ENCODE measurements at regions not wholly inside any gene's neighbourhood (a gene's known extent, or its start where the extent isn't known, plus 50 kb on each side); places are given as distances from the start of the nearest gene placed in this dataset.
"Not testable (repeated sequence)": the region's sequence is repeated elsewhere in the genome, so short reads cannot be mapped to it uniquely, and the experiment has no call there.

DNA sequence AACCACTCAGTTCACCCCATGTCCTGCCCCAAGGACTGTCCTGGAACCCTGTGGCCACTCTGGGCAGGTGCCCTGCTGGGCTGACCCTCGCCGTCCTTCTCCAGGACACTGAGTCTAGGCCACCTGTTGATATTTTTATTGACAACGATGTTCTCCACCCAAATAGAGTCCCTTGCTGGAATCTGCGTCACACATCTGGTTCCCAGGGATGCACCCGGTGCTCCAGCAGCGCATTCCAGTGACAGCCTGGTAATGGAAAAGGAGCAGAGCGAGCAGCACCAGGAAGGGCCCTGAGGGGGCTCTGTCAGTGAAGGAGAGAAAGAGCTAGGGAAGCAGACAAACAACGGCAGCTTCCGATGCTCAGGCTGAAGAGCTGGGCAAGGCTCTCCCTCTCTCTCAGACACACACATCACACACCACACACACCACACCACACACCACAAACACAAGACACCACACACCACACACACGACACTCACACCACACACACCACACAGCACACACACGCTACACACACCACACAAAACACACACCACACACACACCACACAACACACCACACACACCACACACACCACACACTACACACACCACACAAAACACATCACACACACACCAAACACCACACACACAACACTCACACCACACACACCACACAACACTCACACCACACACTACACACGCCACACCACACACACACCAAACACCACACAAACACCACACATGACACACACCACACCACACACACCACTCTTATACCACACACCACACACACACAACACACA, 117.9 kb upstream of the THBS2 start:
- peaks cover 5% of the 10 kb centered on the region for H3K27me3 Mint-ChIP-seq
- peaks cover 5% of the 10 kb centered on the region for H3K9me3 Mint-ChIP-seq (ENCODE audit: low read depth)
- no peaks in the 10 kb centered on the region for H3K4me1 Mint-ChIP-seq
- H3K4me3 Mint-ChIP-seq = no peak overlapping the region
- ChIA-PET CTCF (interaction anchor here (0.6 kb wide), 1 partner anchor 969 kb away, joined by 4 read pairs; no protein-coding TSS in a partner anchor), POLR2A (no interaction called here)
- H3K27ac Mint-ChIP-seq = no peak overlapping the region
- H3K36me3 Mint-ChIP-seq (ENCODE audit: low read depth) = no peaks in the 10 kb centered on the region
- intact Hi-C loops (cut with DNase I, micrococcal nuclease) = no loop called here
- ATAC-seq (peak; percentile 36), DNase-seq (no peak)

DNA sequence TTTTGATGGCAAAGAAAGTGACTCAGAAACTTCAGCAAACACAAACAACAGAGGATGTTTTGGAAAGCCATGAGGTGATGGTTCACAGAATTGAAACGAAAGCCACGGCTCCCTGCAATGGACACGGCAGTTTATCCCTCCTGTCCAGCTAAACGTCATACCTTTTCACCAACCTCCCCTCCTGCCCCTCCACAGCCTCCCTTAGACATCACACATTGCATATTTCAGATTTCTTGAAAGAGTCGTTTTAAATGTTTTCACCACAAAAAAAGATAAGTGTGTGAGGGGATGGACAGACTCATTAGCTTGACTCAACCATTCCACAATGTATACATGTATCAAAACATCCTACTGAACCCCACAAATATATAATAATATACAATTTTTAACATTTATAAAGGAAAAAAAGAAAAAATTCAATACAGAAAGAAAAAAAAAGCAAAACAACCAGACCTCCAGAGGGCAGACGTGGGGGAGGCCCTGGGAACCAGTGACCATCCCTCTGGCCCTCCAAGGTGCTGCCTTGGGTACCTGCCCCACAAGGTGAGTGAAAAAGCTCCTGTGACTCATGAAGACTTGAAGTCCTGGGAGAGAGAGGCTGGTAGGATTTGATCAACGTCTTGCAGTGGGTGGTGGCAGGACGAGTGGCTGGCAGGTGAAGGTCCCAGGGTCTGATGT, 117.2 kb upstream of the THBS2 start:
- Mint-ChIP-seq H3K4me1 (no peaks in the 10 kb centered on the region), H3K27me3 (no peaks in the 10 kb centered on the region), H3K27ac (no peak overlapping the region), H3K36me3 (ENCODE audit: low read depth) (no peaks in the 10 kb centered on the region), H3K4me3 (no peak overlapping the region), H3K9me3 (ENCODE audit: low read depth) (no peaks in the 10 kb centered on the region)
- DNase-seq = no peak
- ChIA-PET CTCF (interaction anchor here (0.6 kb wide), 1 partner anchor 970 kb away, joined by 4 read pairs; no protein-coding TSS in a partner anchor), POLR2A (interaction anchor here (0.6 kb wide), 1 partner anchor 29 kb away, joined by 3 read pairs; no protein-coding TSS in a partner anchor)
- intact Hi-C loops (cut with DNase I, micrococcal nuclease) = no loop called here
- no peak for ATAC-seq

DNA sequence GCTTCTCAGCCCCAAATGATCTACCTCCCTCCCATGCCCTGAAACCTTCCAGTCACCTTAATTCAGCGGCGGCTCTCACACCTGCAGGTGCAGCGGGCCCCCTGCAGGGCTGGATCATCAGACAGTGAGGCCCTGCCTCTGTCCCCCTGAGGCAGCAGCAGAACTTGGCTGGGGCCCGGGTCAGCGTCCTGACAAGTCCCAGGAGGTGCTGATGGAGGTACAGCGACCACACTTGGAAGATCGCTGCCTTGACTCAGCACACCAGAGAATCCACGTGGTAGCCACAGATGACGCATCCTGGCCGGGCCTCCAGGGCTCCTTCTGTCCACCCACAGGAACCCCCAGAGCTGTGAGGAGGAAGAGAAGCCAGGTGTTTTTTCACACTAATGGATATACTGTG, 116.4 kb upstream of the THBS2 start:
- no peak for ATAC-seq
- Mint-ChIP-seq H3K9me3 (ENCODE audit: low read depth) (no peaks in the 10 kb centered on the region), H3K36me3 (ENCODE audit: low read depth) (no peaks in the 10 kb centered on the region), H3K4me1 (no peaks in the 10 kb centered on the region), H3K27me3 (no peaks in the 10 kb centered on the region), H3K4me3 (no peak overlapping the region), H3K27ac (no peak overlapping the region)
- DNase-seq = no peak
- POLR2A ChIA-PET = interaction anchor here (0.6 kb wide), 1 partner anchor 30 kb away, joined by 3 read pairs; no protein-coding TSS in a partner anchor
- intact Hi-C loops (cut with DNase I, micrococcal nuclease) = no loop called here
- CTCF ChIA-PET = interaction anchor here (0.6 kb wide), 1 partner anchor 95 kb away, joined by 3 read pairs; no protein-coding TSS in a partner anchor

DNA sequence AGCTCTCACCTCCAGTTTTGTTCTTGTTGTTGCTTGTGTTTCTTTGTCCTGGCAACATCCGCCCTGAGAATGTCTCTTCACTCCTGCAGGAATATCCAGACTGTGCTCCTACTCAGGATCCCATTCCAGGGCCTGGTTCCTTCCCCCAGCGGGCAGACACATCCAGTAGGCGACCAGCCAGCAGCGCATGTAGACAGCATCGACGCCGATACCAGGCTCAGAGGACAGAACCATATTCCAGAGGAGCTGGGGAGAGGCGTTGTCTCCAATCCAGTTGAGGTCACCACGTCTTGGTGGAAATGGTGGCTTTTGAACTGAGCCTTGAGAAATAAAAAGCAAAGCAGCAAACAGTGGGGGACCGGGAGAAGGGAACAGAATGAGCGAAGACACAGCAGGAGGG, 114.6 kb upstream of the THBS2 start:
- CTCF ChIA-PET = interaction anchor here (0.7 kb wide), 1 partner anchor 1286 kb away, joined by 3 read pairs; no protein-coding TSS in a partner anchor
- no peak for ATAC-seq

DNA sequence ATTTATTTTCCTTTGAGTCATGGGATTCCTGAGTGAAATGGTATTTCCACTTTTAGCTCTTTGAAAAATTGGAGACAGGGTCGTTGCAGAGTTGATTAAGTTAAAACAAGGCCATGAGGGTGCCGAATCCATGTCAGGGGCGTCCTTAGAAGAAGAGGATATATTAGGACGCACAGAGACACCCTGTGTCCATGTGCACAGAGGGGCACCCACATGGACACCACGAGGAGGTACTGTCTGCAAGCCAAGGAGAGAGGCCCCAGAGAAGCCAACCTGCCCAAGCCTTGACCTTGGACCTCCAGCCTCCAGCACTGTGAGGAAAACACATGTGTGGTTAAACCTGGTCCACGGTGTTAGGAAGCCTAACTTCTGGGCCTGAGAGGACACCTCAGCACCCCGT, 113.9 kb upstream of the THBS2 start:
- no peaks in the 10 kb centered on the region for H3K9me3 Mint-ChIP-seq (ENCODE audit: low read depth)
- intact Hi-C loops (cut with DNase I, micrococcal nuclease) = no loop called here
- H3K27me3 Mint-ChIP-seq = no peaks in the 10 kb centered on the region
- H3K27ac Mint-ChIP-seq = no peak overlapping the region
- ATAC-seq = no peak
- CTCF ChIA-PET = interaction anchor here (0.6 kb wide), 1 partner anchor 54 kb away, joined by 3 read pairs; no protein-coding TSS in a partner anchor
- no peak overlapping the region for H3K4me3 Mint-ChIP-seq
- DNase-seq = no peak
- H3K4me1 Mint-ChIP-seq = no peaks in the 10 kb centered on the region
- no peaks in the 10 kb centered on the region for H3K36me3 Mint-ChIP-seq (ENCODE audit: low read depth)
- POLR2A ChIA-PET = no interaction called here

More for the DNA sequence above, 114.6 kb upstream of the THBS2 start:
- intact Hi-C loops (cut with DNase I, micrococcal nuclease) = no loop called here
- H3K27ac Mint-ChIP-seq = no peak overlapping the region
- no peak overlapping the region for H3K4me3 Mint-ChIP-seq
- no peaks in the 10 kb centered on the region for H3K9me3 Mint-ChIP-seq (ENCODE audit: low read depth)
- POLR2A ChIA-PET = no interaction called here
- no peaks in the 10 kb centered on the region for H3K4me1 Mint-ChIP-seq
- DNase-seq = no peak
- H3K36me3 Mint-ChIP-seq (ENCODE audit: low read depth) = no peaks in the 10 kb centered on the region
- no peaks in the 10 kb centered on the region for H3K27me3 Mint-ChIP-seq

DNA sequence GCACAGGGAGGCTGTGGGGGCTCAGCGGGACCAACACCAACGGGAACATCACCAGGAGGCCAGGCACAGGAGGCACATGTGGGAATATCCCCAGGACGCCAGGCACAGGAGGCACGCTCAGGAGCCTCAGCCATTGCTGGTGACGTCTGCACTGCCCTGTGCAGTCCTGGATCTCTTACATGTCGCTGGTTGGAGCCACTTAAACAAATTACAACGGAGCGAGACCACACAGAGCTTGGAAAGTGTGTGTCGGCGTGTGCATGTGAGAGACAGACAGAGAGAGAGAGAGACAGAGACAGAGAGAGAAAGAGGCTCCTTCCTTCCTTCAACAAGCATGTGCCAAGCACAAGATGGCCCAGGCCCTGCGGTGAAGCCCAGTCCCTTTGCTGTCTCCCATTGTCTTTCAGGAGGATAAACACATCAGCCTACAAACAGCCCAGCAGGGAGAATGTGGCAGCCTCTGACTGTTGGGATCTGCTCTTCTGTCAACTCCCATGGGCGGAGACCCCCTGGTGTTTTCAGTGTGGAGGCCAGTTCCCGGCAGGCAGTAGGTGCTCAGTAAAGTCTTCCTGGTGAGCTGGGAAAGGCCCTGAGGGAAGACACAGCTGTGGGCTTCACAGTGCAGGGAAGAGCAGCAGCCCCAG, 112.7 kb upstream of the THBS2 start:
- Mint-ChIP-seq H3K4me1 (no peaks in the 10 kb centered on the region), H3K4me3 (no peak overlapping the region), H3K36me3 (ENCODE audit: low read depth) (no peaks in the 10 kb centered on the region), H3K9me3 (ENCODE audit: low read depth) (no peaks in the 10 kb centered on the region), H3K27ac (no peak overlapping the region), H3K27me3 (no peaks in the 10 kb centered on the region)
- ChIA-PET POLR2A (no interaction called here), CTCF (no interaction called here)
- intact Hi-C loops (cut with DNase I, micrococcal nuclease) = no loop called here
- ATAC-seq (no peak), DNase-seq (no peak)

DNA sequence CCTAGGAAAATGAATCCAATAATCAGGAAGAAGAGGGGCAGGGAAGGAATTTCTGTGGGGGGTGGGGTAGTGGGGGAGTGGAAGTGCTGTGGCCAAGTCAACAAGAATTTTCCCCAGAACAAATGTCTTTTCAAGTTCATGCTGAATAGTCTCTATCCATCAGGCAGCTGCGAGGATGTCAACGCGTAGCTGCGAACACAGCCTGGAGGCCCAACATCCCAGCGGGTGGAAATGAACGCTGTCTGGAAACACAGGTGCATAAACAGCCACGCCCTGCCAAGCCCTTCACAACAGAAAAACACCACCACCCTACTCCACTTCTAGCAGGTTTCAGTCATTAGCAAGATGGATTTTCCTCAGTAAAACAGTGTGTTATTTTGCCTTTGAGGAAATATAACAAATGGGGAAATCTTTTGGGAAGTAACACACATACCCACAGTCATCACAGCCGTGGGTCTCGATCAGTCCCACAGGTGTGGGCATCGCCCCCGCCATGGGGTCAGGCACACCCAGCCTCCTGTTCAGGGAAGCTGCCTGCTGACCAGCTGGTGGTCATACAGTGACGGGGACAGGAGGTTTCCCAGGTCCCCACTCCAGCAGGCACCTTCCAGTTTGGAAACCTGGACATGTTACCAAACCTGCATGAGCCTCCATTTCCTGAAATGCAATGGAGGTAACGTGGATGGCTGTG, 112.1 kb upstream of the THBS2 start:
- no peak for ATAC-seq
- ChIA-PET POLR2A (no interaction called here), CTCF (no interaction called here)
- no peaks in the 10 kb centered on the region for H3K27me3 Mint-ChIP-seq
- H3K36me3 Mint-ChIP-seq (ENCODE audit: low read depth) = no peaks in the 10 kb centered on the region
- H3K4me3 Mint-ChIP-seq = no peak overlapping the region
- H3K9me3 Mint-ChIP-seq (ENCODE audit: low read depth) = no peaks in the 10 kb centered on the region
- H3K4me1 Mint-ChIP-seq = no peaks in the 10 kb centered on the region
- no peak for DNase-seq
- no peak overlapping the region for H3K27ac Mint-ChIP-seq
- intact Hi-C loops (cut with DNase I, micrococcal nuclease) = no loop called here

DNA sequence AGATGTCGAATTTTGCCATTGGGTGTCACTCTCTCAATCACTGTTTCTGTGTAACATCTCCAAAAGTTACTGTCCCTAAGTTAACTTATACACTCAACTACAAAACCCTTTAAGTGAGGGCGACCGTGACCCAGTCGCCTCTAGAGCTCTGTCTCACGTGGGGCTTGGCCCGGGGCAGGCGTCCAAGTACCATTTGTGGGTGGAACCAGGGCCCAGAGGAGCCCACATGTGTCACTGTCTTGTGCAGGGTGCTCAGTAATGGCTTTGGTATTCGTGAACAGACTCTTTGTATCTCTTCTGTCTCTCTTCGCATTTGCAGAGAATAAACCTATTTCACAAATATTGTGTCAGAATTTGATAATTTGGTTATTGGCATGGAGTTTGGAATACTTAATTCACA, 109.9 kb upstream of the THBS2 start:
- Mint-ChIP-seq H3K9me3 (ENCODE audit: low read depth) (no peaks in the 10 kb centered on the region), H3K4me3 (no peak overlapping the region), H3K27ac (no peak overlapping the region), H3K36me3 (ENCODE audit: low read depth) (no peaks in the 10 kb centered on the region), H3K4me1 (no peaks in the 10 kb centered on the region), H3K27me3 (peaks cover 3% of the 10 kb centered on the region)
- CTCF ChIA-PET = no interaction called here
- intact Hi-C loops (cut with DNase I, micrococcal nuclease) = no loop called here
- DNase-seq (no peak), ATAC-seq (no peak)
- POLR2A ChIA-PET = no interaction called here

DNA sequence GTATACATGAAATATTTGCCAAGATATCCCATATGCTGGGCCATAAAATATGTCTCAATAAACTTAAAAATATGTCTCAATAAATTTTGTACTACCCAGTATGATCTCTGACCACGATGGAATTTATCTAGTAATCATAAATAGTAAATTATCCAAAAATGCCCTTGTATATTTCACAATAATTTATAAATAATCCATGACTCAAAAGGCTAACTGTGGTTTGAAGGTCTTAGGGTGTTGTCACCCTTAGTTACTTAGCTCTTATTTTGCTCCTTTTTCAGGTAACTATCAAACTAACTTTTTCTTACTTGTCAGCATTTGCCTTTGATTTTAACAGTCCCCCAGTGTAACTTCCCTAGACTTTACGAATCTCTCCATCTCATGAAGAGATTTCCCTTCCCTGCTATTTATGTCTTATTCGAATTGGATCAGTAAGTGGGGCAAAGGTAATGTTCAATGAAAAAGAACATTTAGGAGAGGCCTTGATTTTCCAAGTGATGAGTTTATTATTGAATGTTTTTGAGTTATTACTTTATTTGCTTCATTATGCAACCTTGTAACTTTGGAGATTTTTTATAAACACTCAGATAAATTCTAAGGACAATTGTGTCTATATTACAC, 109.0 kb upstream of the THBS2 start:
- Mint-ChIP-seq H3K36me3 (ENCODE audit: low read depth) (no peaks in the 10 kb centered on the region), H3K27me3 (peaks cover 3% of the 10 kb centered on the region), H3K27ac (no peak overlapping the region), H3K4me1 (no peaks in the 10 kb centered on the region), H3K9me3 (ENCODE audit: low read depth) (no peaks in the 10 kb centered on the region), H3K4me3 (no peak overlapping the region)
- ATAC-seq (no peak), DNase-seq (no peak)
- intact Hi-C loops (cut with DNase I, micrococcal nuclease) = no loop called here
- CTCF ChIA-PET = no interaction called here
- POLR2A ChIA-PET = no interaction called here

DNA sequence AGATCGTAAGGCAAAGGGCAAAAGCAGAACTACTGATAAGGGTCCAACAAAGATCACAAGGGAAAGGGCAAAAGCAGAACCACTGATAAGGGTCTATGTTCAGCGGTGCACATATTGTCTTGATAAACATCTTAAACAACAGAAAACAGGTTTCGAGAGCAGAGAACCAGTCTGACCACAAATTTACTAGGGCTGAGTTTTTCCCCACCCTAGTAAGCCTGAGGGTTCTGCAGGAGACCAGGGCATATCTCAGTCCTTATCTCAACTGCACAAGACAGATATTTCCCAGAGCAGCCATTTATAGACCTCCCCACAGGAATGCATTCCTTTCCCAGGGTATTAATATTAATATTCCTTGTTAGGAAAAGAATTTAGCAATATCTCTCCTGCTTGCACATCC, 101.4 kb upstream of the THBS2 start:
- POLR2A ChIA-PET; ATAC-seq; H3K9me3 Mint-ChIP-seq (ENCODE audit: low read depth); H3K4me1 Mint-ChIP-seq; H3K36me3 Mint-ChIP-seq (ENCODE audit: low read depth); DNase-seq; intact Hi-C loops (cut with DNase I, micrococcal nuclease); CTCF ChIA-PET; H3K4me3 Mint-ChIP-seq; H3K27ac Mint-ChIP-seq: not testable (repeated sequence)
- H3K27me3 Mint-ChIP-seq = peaks cover 22% of the 10 kb centered on the region

DNA sequence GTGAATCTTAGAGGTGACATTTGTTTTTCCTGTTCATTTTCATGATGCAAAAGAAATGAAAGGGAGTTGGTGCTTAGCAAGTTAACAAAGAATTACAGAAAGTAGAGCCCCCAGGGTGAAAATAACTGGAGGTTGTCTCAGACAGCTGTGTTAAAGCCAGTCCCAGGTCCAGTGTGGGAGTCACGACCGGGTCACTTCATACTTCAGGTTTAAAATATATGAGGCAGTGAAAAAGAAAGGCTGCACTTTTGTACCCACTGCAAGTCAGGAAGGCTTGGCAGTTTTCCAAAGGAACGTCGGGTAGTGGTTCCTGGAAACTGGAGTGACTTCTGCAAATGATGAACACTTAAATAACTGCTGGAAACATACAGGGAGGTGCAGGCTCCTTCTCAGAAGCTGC, 91.5 kb upstream of the THBS2 start:
- ATAC-seq (no peak), DNase-seq (no peak)
- Mint-ChIP-seq H3K27ac (no peak overlapping the region), H3K4me3 (no peak overlapping the region), H3K9me3 (ENCODE audit: low read depth) (no peaks in the 10 kb centered on the region), H3K36me3 (ENCODE audit: low read depth) (no peaks in the 10 kb centered on the region), H3K4me1 (no peaks in the 10 kb centered on the region), H3K27me3 (peaks cover 6% of the 10 kb centered on the region)
- POLR2A ChIA-PET = no interaction called here
- intact Hi-C loops (cut with DNase I, micrococcal nuclease) = no loop called here
- CTCF ChIA-PET = no interaction called here
